Endothelial cell of umbilical vein (primary cell): ENCODE measurements at regions not wholly inside any gene's neighbourhood (a gene's known extent, or its start where the extent isn't known, plus 50 kb on each side); places are given as distances from the start of the nearest gene placed in this dataset.

ENCODE experiments used
- BruUV-seq: library from RNA; stranded (reverse); fragments of 400-500 nt; replicated peaks from 2 replicates; lab custom pipeline; 2021; lab: Mats Ljungman, UMichigan
- CTCF ChIA-PET: fragments of 300-600, 350-600 bp; sonication (Branson Sonifier 250); formaldehyde crosslinking; loops from one replicate; lab custom pipeline; 2021; ENCODE audit warnings: antibody characterized with exemption, inconsistent platforms; lab: Charles Lee
- POLR2A ChIA-PET: fragments of 300-600, 350-600 bp; sonication (Branson Sonifier 250); formaldehyde crosslinking; loops from one replicate; lab custom pipeline; 2021; ENCODE audit warnings: antibody characterized with exemption, inconsistent platforms; lab: Charles Lee
- DNase-seq: peaks from one replicate; pipeline ENCODE4 v3.0.0-alpha.2; 2011; ENCODE audit warnings: low read depth, low spot score
- FAIRE-seq: peaks from 2 replicates; lab custom pipeline; 2011; peaks lifted over from hg19 to GRCh38; lab: Jason Lieb, UNC
- H2AFZ ChIP-seq: 2 replicates; pipeline ENCODE4 v1.6.0; 2012; ENCODE audit warnings: low read depth, low read length, control low read depth, inconsistent platforms
- H3K27ac ChIP-seq: 2 replicates; pipeline ENCODE4 v1.5.1; 2011; ENCODE audit warnings: low read depth, mild to moderate bottlenecking, control low read depth, low read length, moderate library complexity; ENCODE audit not compliant: insufficient read depth
- H3K27me3 ChIP-seq, 2 experiments: 2 replicates each; pipeline versions ENCODE4 v1.6.0 to v1.6.1; 2011; ENCODE audit warnings: low read length in 2 of 2, mixed read lengths in 1 of 2; ENCODE audit not compliant: control insufficient read depth in 2 of 2, insufficient read depth in 2 of 2
- H3K36me3 ChIP-seq, 2 experiments: 2 replicates in 1 of 2; 3 replicates in 1 of 2; pipeline ENCODE4 v1.5.1; 2011; ENCODE audit warnings: low read length in 2 of 2, mild to moderate bottlenecking in 1 of 2, moderate library complexity in 1 of 2; ENCODE audit not compliant: control insufficient read depth in 2 of 2, insufficient read depth in 2 of 2; ENCODE audit errors: extremely low read depth in 1 of 2
- H3K4me1 ChIP-seq: 3 replicates; pipeline ENCODE4 v1.5.1; 2011; ENCODE audit warnings: mild to moderate bottlenecking, low read length; ENCODE audit not compliant: control insufficient read depth, insufficient read depth; ENCODE audit errors: extremely low read depth
- H3K4me2 ChIP-seq: 2 replicates; pipeline ENCODE4 v1.6.1; 2011; ENCODE audit warnings: low read length, control low read depth, mixed read lengths; ENCODE audit not compliant: insufficient read depth
- H3K4me3 ChIP-seq, 3 experiments: fragments of 200-600 bp in 1 of 3; sonication (generic), shearing (Covaris generic) in 1 of 3; replicated peaks in 1 of 3; 2 replicates each; pipeline ENCODE4 v1.5.1; 2011 to 2016; ENCODE audit warnings: control low read depth in 3 of 3, low read length in 3 of 3, mild to moderate bottlenecking in 2 of 3, inconsistent platforms in 1 of 3, low read depth in 1 of 3, moderate library complexity in 1 of 3; ENCODE audit not compliant: insufficient read depth in 1 of 3
- H3K79me2 ChIP-seq: 2 replicates; pipeline ENCODE4 v1.6.0; 2012; ENCODE audit warnings: low read length, inconsistent platforms; ENCODE audit not compliant: control insufficient read depth, insufficient read depth
- H3K9ac ChIP-seq: replicated peaks from 2 replicates; pipeline ENCODE3; 2011; ENCODE audit warnings: low read length, control low read depth; ENCODE audit not compliant: insufficient read depth; ENCODE audit errors: extremely low read depth
- H3K9me1 ChIP-seq: replicated peaks from 3 replicates; pipeline ENCODE4 v1.6.0; 2011; ENCODE audit warnings: mild to moderate bottlenecking, low read length; ENCODE audit not compliant: control insufficient read depth, insufficient read depth; ENCODE audit errors: extremely low read depth
- H3K9me3 ChIP-seq: replicated peaks from 2 replicates; pipeline ENCODE4 v1.5.1; 2012; ENCODE audit warnings: low read length, inconsistent platforms; ENCODE audit not compliant: control insufficient read depth, insufficient read depth
- H4K20me1 ChIP-seq: replicated peaks from 2 replicates; pipeline ENCODE3; 2011; ENCODE audit warnings: mild to moderate bottlenecking, low read length; ENCODE audit not compliant: control insufficient read depth, insufficient read depth; ENCODE audit errors: extremely low read depth
- EZH2 ChIP-seq: IDR thresholded peaks from 2 replicates; pipeline ENCODE4 v1.6.1; 2012; ENCODE audit warnings: borderline replicate concordance, low read depth, mild to moderate bottlenecking, moderate library complexity, low read length, inconsistent platforms; ENCODE audit not compliant: severe bottlenecking
- FOS ChIP-seq: IDR thresholded peaks from 2 replicates; pipeline ENCODE4 v1.6.1; 2011; ENCODE audit warnings: mild to moderate bottlenecking, low read length, moderate library complexity, borderline replicate concordance; ENCODE audit not compliant: insufficient read depth
- GATA2 ChIP-seq: IDR thresholded peaks from 2 replicates; pipeline ENCODE4 v1.7.0; 2011; ENCODE audit warnings: low read depth, mild to moderate bottlenecking, moderate library complexity, mixed read lengths, low read length; ENCODE audit not compliant: insufficient read length, insufficient read depth
- JUN ChIP-seq: IDR thresholded peaks from 2 replicates; pipeline ENCODE4 v1.6.1; 2011; ENCODE audit warnings: borderline replicate concordance, low read depth; ENCODE audit not compliant: insufficient read length, insufficient read depth
- MYC ChIP-seq: IDR thresholded peaks from one replicate; pipeline ENCODE4 v1.6.1; 2011; ENCODE audit warnings: mild to moderate bottlenecking, low read depth, low read length
- POLR2A ChIP-seq: IDR thresholded peaks from 2 replicates; pipeline ENCODE4 v1.6.1; 2012; ENCODE audit warnings: low read depth, mild to moderate bottlenecking, control low read depth, low read length
- POLR2AphosphoS5 ChIP-seq: IDR thresholded peaks from 2 replicates; pipeline ENCODE4 v1.6.1; 2012; ENCODE audit warnings: low read depth, mild to moderate bottlenecking, control low read depth, low read length, moderate library complexity; ENCODE audit not compliant: insufficient read depth
- dilution Hi-C: fragments of 300-500 bp; cut with MboI; formaldehyde crosslinking; loops from one replicate; pipeline ENCODE4 v1.15.0; 2019; ENCODE audit warnings: low sequenced_read_pairs; ENCODE audit not compliant: extremely low pct_ligation_motif_present
- intact Hi-C: fragments of 100-400 bp; cut with micrococcal nuclease; formaldehyde crosslinking; loops from one replicate; pipeline ENCODE4 v1.10.0; 2022
- TF ChIP-seq, protein P1 (sequence below), 2 donors: IDR thresholded peaks; 1 replicate in 1 of 2; 2 replicates in 1 of 2; pipeline ENCODE4 v1.5.1; 2011; ENCODE audit warnings: low read length in 2 of 2, mild to moderate bottlenecking in 2 of 2, moderate library complexity in 2 of 2, control low read depth in 1 of 2, inconsistent platforms in 1 of 2, low read depth in 1 of 2; ENCODE audit not compliant: insufficient read depth in 1 of 2; ENCODE audit errors: extremely low read depth in 1 of 2
- TF ChIP-seq, protein P2 (sequence below): IDR thresholded peaks from 2 replicates; pipeline ENCODE4 v1.6.1; 2011; ENCODE audit not compliant: insufficient read depth, insufficient read length

DNA sequence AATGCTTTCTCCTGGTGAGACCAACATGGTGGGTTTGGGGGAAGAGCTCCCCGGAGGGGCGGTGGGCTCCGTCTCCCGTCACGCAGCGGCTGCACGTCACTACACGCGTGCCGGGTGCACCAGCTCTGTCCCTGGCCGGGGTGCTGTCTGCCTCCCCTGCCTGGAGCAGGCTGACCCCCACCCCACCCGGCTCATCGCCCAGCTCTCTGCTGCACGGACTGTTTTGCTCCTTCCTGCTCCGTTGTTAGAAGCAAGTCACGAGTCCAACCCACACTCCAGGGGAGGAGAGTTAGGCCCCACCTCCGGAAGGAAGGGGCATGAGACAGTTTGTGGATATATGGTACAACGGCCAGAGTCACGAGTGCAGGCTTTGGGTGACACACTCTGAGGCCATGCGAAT lies 364.9 kb downstream of the BRD1 start:
- Histone ChIP-seq H3K27me3 (no peaks in the 10 kb centered on the region), H3K9ac (no peak overlapping the region), H3K4me2 (no peak overlapping the region), H3K4me1 (no peaks in the 10 kb centered on the region), H3K9me1 (no peaks in the 10 kb centered on the region), H4K20me1 (no peaks in the 10 kb centered on the region), H3K27ac (no peak overlapping the region), H3K9me3 (no peaks in the 10 kb centered on the region), H3K4me3 (no peak overlapping the region), H3K79me2 (no peaks in the 10 kb centered on the region), H3K36me3 (no peaks in the 10 kb centered on the region), H2AFZ (no peak overlapping the region)
- POLR2A ChIA-PET = no interaction called here
- TF ChIP-seq GATA2 = no peak
- TF ChIP-seq, protein P1, sequence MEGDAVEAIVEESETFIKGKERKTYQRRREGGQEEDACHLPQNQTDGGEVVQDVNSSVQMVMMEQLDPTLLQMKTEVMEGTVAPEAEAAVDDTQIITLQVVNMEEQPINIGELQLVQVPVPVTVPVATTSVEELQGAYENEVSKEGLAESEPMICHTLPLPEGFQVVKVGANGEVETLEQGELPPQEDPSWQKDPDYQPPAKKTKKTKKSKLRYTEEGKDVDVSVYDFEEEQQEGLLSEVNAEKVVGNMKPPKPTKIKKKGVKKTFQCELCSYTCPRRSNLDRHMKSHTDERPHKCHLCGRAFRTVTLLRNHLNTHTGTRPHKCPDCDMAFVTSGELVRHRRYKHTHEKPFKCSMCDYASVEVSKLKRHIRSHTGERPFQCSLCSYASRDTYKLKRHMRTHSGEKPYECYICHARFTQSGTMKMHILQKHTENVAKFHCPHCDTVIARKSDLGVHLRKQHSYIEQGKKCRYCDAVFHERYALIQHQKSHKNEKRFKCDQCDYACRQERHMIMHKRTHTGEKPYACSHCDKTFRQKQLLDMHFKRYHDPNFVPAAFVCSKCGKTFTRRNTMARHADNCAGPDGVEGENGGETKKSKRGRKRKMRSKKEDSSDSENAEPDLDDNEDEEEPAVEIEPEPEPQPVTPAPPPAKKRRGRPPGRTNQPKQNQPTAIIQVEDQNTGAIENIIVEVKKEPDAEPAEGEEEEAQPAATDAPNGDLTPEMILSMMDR (IDR thresholded peaks at IDR 0.05; ENCODE audit: extremely low read depth in 1 of 2, insufficient read depth in 1 of 2, low read depth in 1 of 2, low read length in 2 of 2) = no peak
- TF ChIP-seq FOS = no peak
- TF ChIP-seq EZH2 = no peak
- no peak for TF ChIP-seq POLR2A
- TF ChIP-seq MYC = no peak
- TF ChIP-seq POLR2AphosphoS5 = no peak
- TF ChIP-seq, protein P2, sequence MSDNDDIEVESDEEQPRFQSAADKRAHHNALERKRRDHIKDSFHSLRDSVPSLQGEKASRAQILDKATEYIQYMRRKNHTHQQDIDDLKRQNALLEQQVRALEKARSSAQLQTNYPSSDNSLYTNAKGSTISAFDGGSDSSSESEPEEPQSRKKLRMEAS = no peak
- TF ChIP-seq JUN = no peak
- no TSS peak for BruUV-seq
- intact Hi-C loops (no loop called here), dilution Hi-C loops (no loop called here)
- CTCF ChIA-PET = no interaction called here
- FAIRE-seq = no peak
- no peak for DNase-seq
